ENCODE measurements at regions not wholly inside any gene's neighbourhood (a gene's known extent, or its start where the extent isn't known, plus 50 kb on each side); places are given as distances from the start of the nearest gene placed in this dataset.

DNA sequence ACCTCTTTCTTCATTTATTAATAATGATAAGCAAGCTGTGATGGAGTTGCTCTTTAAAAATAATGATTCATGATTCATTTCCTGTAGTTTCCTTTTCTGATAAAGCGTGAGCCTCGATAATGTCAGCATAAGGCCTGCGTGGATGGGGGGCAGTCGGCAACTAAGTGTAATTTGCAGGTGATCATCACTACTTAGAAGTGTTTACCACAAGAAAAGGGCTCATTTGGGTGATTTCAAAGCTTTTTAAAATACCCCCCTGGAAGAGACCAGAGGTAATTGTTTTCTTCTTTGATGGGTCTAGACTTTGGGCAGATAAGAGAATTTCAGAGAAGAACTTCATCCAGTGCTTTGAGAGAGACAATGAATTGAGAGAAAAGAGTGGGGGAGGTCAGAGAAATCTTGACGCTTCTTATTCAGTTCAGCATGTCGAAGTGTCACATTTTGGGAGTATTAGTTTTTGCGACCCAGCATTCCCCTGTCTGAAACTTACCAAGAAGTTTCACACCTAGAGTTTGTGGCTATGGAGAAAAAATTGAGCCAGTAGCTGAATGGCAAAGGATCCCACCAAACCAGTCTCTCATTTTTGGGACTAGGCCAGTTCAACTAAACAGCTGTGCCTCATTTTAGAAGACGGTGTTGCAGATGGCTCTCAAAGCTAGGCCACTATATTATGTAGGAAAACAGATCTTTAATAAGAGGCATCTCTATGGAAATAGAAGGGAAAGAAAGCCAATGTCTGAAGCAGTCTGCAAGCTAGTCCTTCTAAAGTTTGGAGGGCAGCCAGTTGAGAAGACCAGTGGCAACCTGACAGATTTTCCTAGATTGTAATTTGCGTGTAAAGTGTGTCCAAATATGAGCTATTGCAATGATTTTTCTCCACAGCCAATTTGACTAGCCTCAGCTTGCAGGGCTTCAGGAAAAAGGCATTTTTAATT, 171.0 kb upstream of the PPP1R2C start:
- TF ChIP-seq CTCF (conservative IDR thresholded peaks at IDR 0.05; ENCODE audit: low read length) (no peak), EZH2phosphoT487 (IDR thresholded peaks at IDR 0.05; ENCODE audit: borderline replicate concordance) (no peak)
